HG02973 (cell line): ENCODE measurements at regions not wholly inside any gene's neighbourhood (a gene's known extent, or its start where the extent isn't known, plus 50 kb on each side); places are given as distances from the start of the nearest gene placed in this dataset.

Source experiments
- ATAC-seq: cut with Tn5 transposase; IDR thresholded peaks from one replicate; pipeline ENCODE4 v1.9.1; 2021; ENCODE audit warnings: moderate library complexity; ENCODE audit not compliant: unreplicated experiment

DNA sequence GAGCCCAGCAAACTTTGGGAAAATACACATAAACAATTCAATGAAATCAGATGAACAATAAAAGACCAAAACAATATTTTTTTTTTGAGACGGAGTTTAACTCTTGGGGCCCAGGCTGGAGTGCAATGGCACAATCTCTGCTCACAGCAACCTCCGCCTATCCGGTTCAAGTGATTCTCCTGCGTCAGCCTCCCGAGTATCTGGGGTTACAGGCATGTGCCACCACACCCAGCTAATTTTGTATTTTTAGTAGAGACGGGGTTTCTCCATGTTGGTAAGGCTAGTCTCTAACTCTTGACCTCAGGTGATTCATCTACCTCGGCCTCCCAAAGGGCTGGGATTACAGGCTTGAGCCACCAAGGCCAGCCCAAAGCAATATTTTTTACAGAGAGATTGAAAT is 1588.5 kb downstream of the BRINP3 start:
- no peak for ATAC-seq

DNA sequence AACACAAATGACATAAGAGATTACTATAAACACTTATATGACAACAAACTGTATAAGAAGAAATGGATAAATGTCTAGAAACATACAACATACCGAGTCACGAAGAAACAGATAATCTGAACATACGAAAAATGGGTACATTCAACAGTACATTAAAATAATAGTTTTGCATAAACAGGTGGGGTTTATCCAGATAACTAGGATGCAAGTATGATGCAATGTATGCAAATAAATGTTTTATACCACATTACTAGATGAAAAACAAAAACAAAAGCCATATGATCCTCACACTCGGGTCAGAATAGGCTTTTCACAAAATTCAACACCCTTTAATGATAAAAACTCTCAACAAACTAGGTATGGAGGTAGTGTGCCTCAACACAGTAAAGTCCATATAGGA is 1585.7 kb downstream of the BRINP3 start:
- ATAC-seq = no peak

DNA sequence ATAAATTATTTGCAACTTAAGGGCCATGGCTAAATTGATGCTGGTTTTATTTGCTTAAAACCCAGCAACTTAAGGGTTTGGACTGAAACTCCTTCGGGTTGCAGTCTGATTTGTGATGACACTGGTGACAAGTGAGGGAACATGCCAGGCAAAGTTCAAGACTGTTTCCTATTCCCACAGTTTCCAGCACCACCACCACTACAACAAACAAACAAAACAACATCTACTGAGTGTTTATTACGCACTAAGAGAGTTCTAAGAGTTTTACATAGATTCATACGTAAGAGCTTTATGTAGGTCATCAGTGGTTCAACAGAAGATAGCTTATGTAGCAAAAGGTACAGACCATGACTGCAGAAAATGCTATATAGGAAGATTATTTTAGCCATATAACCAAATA is 1582.1 kb downstream of the BRINP3 start:
- ATAC-seq = no peak

DNA sequence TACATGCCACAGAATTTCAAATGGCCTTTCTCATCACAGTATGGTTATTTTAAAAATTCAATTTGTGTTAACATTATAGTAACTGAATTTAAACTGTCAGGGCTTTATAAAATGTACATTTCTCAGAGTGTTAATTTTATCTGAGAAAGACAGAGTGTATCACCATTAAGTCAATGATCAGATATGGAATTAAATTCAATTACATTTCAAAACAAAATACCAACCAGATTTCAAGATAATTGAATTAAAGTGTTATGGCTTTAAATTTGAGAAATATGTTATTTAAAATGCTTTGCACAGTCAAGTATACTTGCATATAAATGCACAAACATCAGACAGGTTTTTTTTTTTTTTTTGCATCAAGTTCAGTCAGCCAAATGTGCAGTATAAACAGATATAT is 1574.4 kb downstream of the BRINP3 start:
- no peak for ATAC-seq

DNA sequence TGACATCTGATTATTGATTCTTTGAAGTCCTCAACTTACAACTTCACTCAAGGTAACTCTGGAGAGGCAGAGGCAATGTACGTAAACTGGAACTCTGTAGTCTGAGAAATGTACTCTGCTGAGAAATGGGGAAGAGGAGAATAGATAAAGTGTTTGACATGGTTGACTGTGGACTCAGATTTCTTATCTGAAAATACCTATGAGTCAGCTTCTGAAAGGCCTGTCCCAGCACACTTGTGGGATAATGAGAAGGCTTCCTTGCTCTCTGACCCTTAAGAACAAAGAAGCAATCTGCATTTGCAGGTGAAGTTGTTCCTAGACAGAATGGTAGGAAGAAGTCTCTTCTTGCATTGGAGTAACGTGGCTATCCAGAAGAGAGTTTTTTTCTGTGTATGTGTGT is 1573.5 kb downstream of the BRINP3 start:
- no peak for ATAC-seq

DNA sequence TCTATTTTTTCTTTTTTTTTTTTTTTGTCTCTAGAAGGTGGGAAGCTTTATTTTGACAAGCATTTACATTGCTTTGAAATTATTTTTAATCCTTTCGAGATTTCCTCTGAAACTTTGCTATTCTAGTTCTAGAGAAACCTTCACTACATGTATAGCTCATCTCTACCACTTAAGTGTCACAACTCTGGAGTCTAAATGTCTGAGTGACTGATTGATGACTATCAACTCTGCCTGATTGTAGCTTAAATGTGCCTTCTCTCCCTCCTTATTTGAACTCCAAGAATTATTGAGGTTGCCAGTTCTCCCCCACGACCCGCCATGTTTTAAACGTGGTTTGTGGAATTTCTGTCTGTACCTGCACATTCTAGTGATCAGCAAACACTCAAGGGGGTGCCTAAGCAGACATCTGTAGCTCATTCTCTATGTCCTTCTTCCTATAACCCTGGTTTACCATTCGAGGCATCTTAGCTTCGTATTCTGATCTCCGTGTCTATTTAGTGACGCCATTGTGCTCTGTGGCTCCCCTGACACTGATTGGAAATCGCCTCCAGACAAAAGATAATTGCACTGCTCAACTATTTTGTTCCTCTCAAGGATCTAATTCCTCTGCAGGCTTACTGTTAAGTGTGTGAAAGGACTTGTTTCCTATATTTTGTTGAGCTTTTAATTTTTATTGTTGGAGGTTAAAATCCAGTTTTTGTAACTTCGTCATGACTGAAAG is 1570.6 kb downstream of the BRINP3 start:
- ATAC-seq = no peak

DNA sequence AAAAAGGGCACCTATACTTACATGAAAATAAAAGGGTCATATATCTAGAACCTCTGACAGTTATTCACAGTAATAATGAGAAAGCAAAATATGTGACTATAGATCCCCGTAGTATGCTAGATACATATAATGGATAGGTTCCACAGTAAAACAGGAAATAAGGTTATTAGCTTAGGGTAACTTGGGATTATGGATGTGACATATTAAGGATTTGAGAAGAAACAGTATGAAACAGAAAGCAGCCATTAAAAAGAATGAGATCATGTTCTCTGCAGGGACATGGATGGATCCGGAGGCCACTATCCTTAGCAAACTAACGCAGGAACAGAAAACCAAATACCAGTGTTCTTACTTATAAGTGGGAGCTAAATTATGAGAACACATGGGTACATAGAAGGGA is 1547.3 kb downstream of the BRINP3 start:
- ATAC-seq = no peak

DNA sequence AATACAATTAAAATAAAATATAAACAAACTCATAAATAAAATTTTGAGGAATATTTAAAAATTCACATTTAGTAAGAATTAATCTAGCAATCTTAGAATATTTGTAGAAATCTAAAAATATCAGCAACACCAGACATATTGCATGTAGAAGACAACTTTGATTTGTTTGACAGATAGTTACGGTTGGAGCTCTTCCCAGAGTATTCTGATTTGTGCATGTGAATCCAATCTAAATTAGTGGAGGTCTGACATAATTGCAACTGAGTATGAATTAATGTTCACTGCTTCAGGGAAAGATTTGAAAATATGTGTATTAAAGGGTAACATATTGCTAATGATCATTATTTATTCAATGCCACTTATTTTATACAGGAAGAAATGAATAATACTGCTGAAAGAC is 1546.2 kb downstream of the BRINP3 start:
- no peak for ATAC-seq

DNA sequence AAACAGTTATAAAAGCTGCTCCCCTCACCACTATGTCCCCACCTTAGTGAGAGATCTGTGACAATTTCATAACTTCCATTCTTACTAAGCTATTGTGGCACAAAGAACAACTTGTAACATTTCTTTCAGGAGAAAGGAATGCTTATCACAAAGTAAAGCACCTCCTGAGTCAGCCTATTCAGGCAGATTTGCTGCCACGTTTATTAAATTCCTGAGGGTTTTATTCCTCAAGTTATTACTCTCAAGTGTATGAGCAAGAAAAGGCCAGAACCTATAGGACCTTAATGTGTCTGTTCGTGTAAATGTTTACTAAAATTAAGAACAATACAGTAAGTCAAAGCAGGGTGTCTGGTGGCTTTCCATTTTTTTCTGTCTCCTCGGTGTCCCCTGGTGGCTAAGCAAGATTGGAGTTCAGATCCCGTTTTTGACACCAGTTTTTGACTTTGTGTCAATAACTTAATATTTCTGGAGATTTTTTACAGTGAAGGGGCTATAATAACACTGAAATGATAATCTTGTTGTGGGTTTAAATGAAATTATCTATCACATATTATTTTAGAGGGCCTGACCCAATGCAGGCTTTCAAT is 1539.6 kb downstream of the BRINP3 start:
- no peak for ATAC-seq

DNA sequence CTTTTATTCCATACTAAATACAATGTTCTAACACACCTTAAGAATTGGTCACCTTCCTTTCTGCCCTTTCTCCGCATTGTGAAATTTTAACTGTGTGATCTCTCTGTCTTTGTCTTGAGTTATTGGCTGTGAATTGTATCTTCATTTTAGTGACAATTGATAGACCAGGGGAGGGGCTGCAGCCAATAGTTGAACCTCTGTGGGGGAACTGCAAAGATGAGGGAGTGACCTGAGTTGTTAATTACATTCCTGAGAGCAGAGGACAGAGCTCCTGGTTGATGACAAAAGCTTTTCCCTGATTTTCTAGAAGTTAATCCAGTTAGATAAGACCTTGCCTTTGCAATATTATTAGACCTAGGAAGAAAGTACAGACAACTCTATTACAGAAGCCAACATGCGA is 1535.7 kb downstream of the BRINP3 start:
- ATAC-seq = no peak

DNA sequence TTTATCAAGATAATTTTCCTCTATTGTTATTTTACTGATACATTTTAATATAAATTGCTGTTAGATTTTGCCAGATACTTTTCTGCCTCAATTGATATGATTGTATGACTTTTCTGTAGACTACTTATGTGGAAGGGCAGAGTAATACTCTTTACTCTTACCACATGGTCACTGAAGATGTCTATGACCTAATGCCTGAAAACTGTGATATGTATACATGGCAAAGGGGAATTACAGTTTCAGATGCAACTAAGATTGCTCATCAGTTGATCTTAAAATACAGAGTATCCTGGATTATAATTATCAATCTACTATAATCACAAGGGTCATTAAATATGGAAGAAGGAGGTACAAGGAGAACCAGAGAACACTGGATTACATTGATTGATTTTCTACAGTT is 1528.0 kb downstream of the BRINP3 start:
- no peak for ATAC-seq

DNA sequence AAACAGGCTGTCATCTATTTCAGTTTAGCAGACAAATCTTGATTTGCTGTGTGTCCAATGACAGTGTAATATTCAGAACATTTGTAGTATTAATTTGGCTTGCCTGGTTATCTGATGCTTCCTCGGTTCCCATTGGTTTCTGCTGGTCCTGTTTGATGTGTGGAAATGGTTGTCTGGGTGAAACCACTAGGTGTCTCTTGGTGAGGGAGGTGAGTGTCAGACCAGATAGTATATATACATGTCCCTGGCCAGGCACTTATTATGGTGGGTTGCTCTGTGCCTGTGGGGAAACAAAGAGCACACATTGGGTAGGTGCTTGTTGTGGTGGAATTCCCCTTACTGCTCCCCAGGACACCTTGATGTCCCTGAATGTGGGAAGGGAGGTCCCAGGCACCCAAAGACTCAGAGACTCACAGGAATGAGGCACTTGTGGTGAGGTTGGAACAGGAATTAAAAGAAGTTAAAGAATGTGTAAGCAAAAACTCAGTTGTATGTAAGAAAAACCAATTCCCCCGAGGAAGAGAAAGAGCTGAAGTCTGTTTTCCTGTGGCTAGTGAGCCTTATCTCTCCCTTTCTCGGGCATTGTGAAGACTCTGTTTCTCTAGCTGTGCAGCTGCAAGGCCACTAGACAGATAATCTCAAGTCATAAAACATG is 1519.1 kb downstream of the BRINP3 start:
- no peak for ATAC-seq

DNA sequence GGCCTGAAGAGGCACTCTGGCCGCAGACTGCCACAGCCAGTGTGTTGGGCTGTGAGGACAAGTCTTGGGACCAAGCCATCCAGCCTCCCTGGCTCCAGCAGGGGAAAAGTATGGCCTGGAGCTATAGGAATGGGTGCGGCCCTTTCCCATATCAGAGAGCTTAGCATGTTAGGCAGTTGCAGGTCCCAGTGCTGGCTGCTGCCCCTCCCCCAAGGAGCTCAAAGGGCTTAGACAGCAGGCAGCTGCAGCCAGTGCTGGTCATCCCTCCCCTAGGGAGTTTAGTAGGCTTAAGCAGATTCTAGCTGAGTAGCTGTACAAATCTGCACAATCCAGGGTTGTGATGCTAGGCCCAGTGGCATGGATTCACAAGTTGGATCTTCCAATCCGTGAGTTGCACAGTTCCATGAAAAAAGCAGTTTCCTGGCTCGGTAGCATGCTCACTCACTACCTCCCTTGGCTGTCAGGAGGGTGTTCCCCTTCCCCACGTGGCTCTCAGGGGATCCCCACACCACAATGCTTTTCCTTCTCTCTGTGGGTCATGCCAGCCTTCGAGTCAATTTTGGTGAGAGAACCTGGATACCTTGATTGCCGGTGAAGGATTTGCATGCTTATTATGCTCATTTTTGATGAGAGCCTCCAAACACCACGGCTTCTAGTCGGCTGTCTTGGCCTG is 1490.8 kb downstream of the BRINP3 start:
- no peak for ATAC-seq

DNA sequence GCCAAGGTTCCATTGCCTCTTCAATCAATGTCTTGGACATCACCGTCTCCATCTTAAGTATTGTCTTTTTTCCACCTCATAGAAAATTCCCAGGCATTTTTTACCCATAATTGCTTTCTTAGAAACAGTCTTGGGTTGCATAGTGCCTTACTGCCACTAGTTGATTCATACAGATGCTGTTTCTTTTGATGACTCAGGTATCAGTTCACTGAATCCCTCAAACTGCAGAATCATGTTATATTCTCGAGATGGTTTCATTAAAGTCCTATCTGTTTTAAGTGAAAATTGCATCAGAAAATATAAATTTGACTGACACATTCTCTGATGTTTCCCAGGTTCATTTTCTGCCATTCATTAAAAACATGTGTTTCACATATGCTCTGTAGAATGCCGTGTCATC is 1489.1 kb downstream of the BRINP3 start:
- no peak for ATAC-seq

DNA sequence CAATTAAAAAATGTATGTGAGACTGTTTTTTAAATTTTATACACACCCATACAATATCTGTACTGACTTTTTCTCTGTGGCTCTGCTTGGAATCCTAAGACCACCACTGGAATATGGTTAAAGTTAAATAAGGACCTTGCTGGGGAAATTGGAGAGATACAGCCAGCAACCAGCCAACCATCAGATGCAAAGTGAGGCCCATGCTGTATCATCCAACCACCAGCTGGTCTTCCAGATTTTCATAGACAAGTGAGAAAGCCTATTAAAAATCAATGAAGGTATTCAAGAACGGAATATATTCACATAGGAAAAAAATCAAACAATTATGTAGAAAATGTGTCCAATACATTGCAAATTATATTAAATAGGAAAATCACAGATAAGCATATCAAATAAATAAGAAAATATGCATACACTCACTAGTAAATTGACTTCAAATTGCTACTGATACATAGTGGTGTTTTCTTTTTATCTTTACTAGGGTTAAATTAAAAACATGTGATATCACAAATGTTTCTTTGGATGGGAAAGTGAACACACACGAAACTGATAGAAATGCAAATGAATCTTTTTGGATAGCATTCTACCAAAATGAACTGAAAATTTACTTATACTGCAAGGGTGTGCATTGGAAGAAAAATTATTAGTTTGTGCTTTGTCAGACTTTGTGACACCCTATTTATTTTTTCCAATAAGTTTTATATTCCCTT is 1486.3 kb downstream of the BRINP3 start:
- ATAC-seq = no peak

DNA sequence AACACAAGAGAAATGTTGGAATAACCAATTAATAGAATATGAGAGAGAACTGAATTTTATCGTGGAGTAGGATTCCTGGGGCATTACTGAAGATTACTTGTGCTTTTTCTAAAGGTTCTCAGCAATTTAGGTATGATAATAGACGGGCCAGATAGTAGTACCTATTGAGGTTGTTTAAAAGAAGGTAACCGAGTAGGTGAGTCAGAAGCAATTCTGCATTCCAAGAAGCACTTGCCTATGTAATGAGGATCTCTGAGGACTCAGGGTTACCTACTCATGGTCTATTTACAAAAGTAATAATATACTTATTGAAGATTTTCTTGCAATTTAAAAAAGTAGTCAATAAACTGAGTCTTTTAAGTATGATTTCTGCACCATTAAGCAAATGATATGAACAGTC is 1469.8 kb downstream of the BRINP3 start:
- no peak for ATAC-seq

DNA sequence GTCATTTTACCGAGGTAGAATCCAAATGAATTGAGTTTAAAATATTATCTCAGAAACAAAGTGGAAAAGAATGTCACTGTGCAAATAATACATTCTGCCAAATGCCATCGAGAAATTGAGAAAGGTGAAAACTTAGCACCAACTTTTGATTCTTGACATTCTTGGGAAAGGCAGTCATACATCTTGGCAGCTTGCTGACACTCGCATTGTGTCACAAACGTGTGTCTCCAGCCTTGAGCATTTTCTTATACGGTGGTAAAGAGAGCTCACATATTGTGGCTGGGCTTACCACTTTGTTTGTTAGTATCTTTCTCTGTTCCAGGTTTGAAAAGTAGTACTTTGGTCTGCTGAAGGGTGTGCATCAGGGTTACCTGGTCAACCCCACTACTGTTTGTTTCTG is 1456.1 kb downstream of the BRINP3 start:
- no peak for ATAC-seq

DNA sequence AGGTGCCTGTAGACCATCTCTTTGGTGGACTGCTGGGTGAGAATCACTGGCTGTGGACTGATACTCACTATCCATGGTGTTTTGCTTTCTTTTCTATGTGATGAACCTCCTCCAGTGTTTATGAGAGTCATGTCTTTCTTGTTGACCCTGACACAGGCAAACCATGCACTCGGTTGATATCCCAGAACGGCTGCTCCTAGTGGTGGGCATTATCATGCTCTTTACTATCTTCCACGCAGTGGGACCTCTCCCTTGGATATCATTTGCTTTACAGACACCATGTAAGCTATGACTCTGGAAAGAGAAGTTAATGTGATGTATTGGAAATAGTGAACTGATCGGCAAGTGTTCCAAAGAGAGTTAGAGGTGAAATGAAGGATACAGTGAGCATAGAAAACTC is 1455.6 kb downstream of the BRINP3 start:
- ATAC-seq = no peak

DNA sequence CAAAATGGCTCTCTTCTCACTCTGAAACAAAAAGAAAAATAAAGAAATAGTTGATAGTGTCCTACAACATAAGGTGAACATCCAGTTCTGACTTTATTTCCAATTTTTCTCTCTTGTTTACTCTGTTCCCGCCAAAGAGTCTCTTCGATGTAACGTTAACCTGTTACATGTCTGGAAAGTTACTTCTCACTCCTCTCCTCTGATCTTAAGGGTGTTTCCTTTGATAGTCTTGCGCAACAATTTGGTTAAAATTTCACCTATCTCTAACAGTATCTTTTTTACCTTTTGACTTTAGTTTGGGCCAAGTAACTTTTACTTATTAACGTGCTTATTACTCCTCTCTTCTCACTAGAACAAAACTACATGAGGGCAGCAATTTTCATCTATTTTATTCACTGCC is 1450.2 kb downstream of the BRINP3 start:
- no peak for ATAC-seq

DNA sequence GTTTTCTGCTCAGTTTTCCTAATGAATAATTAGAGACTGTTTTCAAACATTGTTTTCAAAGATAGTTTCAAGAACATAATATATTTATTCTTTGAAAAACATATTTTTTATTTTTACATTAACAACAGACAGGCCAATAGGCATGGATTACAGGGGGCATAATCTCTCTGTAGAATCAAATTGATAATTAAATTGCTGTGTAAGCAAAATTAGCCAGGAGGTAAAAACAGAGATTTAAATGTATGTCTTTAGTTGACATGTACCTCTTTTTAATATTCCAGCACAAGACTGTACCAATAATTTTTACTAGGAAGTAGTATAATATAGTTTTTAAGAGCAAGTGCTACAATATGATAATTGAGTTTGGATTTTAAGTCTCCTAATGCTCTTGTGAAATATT is 1444.5 kb downstream of the BRINP3 start:
- no peak for ATAC-seq

DNA sequence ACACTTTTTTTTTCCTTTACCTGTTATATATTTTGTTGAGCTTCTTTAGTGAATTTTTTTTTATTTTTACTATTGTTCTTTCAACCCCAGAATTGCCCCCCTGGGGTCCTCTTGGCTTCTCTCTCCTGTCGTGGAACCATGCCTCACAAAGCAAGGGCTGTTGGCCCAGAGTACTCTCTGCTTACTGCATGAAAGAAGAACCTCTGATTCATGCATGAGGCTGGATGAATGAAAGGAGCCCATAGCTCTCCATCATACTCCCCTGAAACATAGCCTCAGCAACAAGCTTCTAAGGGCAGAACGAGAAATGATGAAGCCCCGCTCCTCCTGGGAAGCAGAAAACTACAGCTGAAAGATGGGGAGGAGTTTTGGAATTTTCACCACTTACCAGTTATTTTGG is 1441.0 kb downstream of the BRINP3 start:
- no peak for ATAC-seq
